Right hindlimb (tissue), 1 donor: ENCODE measurements at regions not wholly inside any gene's neighbourhood (a gene's known extent, or its start where the extent isn't known, plus 50 kb on each side); places are given as distances from the start of the nearest gene placed in this dataset.

Source experiments
- DNase-seq: peaks from one replicate; pipeline ENCODE4 v3.0.0-alpha.2; 2018

GRCh38 chr9:27625751-27626150 is 52.5 kb upstream of the C9orf72 start:
- no peak for DNase-seq

DNA sequence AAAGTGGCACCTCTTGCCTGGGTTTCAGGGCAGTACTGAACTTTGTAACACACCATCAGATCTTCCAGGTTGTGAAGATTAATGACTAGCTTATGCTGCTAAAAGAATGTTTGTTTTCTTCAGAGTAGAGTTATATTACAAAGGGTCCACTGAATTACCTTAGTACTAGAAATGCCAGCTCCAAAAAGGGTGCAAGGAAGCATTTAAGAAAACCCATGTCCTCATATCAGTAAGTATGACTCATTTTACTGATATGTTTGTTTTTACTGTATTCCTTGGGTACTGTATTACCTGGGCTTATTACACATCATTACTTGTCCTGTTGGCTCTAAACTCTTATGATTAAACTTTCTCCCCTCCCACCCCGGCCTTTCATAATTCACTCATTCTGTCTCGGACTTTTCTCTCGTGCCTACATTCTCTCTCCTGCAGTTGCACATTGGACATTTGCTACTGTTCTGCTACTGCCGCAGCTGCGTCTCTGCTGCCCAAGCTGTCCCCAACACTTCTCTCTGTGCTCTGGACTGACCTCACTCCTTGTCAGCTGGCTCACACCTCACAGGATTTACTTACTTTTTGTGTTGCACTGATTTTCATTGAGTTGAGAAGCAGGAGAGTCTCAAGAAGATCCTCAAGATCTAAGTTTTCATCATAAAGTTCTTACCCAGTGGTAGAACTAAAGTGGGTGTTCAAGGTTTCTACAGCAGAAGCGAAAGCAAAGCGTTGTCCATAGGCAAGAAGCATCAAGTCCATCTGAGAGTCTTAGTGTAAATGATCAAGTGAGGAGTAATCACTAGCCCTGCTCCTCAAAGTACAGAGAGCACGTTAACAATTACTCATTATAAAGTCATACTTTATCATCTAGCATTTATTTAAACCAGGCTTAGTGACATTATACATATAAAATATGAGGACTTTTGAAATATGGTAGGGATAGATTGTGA is 53.2 kb upstream of the C9orf72 start:
- no peak for DNase-seq

- no peak for DNase-seq
Measured at GRCh38 chr9:27627188-27627564, 53.9 kb upstream of the C9orf72 start.

GRCh38 chr9:27628311-27628710 is 55.0 kb upstream of the C9orf72 start:
- DNase-seq: no peak

GRCh38 chr9:27629425-27629824 is 56.1 kb upstream of the C9orf72 start:
- DNase-seq: no peak

DNA sequence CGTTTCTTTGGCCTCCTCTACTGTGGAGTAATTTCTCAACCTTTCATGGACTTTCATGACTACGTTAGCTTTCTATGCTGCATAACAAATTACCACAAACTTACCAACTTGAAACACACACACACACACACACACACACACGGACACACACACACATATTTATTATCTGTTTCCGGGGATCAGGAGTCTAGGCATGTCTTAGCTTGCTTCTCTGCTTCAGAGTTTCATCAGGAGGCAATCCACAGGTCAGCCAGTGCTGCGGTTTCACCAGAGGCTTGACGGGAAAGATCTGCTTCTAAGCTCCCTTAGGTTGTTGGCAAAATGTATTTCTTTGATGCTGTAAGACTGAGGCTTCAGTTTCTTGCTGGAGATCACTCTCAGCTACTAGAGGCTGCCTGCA is 59.0 kb upstream of the C9orf72 start:
- DNase-seq: no peak

- DNase-seq: no peak
Measured at GRCh38 chr9:27633764-27634163, 60.5 kb upstream of the C9orf72 start.

GRCh38 chr9:27634879-27635278 is 61.6 kb upstream of the C9orf72 start:
- DNase-seq: no peak

- no peak for DNase-seq
Measured at GRCh38 chr9:27638716-27639115, 65.4 kb upstream of the C9orf72 start.

DNA sequence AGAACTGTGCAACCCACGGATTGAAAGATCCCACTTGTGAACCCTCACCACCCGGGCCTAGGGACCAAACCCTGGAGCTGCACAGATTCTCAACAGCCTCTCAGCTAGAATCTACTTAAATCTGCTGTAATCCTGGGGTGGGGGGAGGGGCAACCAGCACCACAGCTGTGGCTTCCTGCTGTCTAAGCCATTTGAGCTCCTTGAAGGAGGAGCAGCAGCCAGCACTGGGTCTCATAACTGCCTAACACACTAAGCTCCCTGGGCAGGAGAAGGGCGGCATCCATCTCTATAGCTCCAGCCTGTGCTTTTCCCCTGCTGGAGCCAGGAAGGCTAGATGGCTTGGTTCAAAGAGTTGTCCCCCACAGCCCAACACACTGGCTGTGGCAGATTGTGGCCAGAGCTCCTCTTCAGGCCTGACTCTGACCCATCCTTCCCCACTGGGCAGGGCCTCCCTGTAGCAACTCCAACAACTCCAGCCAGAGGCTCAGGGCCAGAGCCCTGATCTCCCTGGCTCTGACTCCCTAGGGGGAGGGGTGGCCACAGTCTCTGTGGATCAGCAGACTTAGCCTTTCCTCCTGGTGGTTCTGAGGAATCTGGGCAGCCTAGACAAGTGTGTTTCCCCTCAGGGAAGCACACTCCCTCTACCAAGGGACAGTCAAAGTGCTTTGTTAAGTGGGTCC is 72.0 kb upstream of the C9orf72 start:
- no peak for DNase-seq

DNA sequence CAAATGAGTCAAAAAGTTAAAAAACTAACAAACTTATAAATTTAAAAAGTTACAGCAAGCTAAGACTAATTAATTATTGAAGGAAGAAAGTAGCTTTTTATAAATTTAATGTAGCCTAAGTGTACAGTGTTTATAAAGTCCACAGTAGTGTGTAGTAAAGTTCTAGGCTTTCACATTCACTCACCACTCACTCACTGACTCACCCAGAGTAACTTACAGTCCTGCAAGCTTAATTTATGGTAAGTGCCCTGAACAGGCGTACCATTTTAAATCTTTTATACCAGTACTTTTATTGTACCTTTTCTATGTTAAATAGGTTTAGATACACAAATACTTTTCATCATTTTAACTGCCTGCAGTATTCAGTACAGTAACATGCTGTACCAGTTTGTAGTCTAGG is 80.0 kb upstream of the C9orf72 start:
- DNase-seq: no peak

DNA sequence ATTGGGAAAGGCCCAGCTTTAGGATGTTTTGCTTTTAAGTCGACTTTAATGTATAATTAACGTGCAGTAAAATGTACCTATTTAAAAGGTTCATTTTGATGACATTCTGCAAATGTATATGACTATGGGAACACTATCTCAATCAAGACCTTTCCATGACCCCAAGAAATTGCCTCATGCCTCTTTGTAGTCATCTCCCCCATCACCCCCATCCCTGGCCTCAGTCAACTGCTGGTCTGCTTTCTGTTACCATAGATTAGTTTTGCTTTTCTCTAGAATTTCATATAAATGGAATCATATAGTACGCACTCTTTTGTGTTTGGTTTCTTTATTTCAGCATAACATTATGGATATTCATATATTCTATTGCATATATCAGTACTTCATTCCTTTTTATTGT is 80.7 kb upstream of the C9orf72 start:
- DNase-seq: no peak

DNA sequence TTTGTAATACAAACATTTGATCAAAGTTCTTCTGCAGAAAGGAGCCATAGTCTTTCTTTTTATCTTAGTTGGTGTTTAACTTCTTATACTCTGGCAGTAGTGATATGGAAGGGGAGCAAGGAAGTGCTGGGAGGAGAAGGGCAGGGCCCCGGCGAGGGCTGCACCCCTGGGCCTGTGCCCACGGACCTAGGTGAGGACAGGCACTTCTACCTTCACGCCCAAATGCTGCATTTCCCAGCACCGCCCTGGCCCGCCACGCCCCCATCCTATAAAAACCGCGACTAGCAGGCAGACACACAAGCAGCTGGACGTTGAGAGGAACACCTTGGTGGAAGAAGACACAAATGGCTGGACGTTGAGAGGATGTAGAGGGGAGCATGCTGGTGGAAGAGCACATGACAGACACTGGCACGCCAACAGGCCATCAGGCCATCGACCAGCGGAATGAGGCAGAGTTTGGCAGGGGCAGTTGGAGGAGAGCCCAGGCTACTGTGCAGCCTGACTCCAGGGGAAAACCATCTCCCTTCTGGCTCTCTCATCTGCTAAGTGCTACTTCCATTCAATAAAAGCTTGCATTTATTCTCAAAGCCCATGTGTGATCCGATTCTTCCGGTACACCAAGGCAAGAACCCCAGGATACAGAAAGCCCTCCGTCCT is 81.5 kb upstream of the C9orf72 start:
- DNase-seq: no peak

GRCh38 chr9:27655441-27655840 is 82.2 kb upstream of the C9orf72 start:
- DNase-seq: no peak

- no peak for DNase-seq
Measured at GRCh38 chr9:27659001-27659400, 85.7 kb upstream of the C9orf72 start.

DNA sequence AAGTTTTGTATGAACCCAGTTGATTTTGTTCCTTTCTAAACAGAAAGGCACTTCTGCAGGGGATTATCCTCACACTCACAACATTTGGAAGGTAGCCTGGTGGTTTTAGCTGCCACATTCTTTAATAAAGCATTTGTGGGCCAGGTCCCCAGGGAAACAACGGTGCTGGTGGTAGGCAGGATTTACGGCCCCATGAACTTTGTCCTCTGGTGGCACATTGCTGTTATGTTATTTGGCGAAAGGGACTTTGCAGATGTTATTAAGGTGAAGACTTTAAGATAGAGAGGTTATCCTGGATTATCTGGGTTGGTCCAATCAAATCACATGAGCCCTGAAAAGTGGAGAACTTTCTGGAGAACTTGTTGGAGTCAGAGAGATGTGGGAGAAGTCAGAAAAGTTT is 86.3 kb upstream of the C9orf72 start:
- DNase-seq: no peak

GRCh38 chr9:27660148-27660547 is 86.9 kb upstream of the C9orf72 start:
- no peak for DNase-seq

- DNase-seq: no peak
Measured at GRCh38 chr9:27663526-27663925, 90.2 kb upstream of the C9orf72 start.

DNA sequence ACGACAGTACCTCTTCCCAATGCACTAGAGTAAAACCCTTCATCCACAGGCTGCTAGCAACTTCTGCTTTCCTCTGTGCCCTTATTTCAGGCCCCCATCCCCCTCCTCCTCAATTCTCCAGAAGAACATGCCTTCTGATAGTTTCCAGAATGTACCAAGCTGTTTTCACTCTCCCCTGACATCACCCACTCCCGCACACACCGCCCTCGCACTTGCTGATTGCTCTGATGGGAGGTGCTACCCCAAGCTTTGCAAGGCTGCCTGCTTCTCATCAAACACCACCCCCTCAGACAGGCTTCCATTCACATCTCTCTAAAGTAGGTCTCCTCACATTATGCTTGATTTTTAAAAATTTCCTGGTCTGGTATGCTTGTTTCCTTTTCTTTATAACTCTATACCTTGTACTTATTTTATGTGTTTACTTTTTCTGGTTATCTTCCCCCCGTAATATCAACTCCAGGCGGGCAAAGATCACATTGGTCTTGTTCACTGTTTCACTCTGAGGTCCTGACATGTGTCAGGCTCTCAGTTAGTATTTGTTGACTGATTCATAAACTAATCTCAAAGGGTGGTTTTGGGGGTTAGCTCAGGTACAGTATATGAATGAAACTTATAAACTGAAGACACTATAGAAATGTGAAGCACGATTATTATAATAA is 91.0 kb upstream of the C9orf72 start:
- no peak for DNase-seq

DNA sequence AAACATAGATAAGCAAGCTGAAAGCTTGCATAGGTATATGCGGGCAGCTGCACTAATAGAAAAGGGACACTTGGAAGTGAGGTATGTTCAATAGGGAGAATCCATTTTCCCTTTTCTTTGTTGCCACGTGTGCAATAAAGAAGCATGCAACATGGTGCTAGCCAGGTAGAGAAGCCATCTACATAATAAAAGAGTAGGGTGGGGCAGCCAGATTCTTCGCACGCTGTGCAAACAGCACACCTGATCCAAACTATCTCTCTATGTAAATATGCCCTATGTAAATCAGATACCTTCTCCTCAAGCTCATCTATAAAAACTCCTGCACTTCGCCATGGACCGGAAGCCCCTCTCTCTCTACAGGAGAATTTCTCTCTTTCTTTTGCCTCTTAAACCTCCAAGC is 91.9 kb upstream of the C9orf72 start:
- DNase-seq: no peak

- no peak for DNase-seq
Measured at GRCh38 chr9:27668280-27668679, 95.0 kb upstream of the C9orf72 start.

DNA sequence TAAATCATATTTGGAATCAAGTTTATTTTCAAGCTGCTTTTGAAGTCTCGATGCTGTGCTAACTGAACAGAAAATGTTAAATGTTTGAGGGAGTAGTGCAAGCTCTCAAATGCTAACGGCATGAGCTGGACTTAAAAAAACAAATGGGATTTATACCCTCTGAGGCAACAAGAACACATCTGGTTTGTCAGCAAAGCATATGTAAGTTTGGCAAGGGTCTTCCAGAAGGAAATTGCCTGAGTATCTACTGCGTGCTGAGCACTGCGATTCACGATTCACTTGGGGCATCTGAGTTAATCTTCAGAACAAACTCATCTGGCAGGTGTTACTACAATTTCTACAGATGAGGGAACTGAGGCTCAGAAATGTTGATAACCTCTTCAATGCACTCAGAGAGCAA is 98.4 kb upstream of the C9orf72 start:
- no peak for DNase-seq

DNA sequence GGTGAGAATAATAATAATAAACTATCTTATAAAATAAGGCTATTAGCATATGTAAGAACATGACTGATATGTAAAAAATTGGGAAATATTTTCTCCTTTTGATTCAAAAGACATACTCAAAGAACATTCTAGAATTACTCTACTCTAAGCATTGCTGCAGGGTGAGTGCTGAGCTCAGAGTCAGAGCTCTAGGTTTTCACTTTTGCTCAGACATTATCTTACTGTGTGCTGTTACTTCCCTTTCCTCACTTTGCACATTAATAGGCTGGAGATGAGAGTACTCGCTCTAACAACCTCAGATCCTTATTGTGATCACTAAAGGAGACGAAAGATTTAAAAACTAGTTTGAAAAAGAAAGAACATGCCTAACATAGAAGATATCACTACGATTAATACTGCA is 99.4 kb upstream of the C9orf72 start:
- no peak for DNase-seq
